ENCODE measurements at regions not wholly inside any gene's neighbourhood (a gene's known extent, or its start where the extent isn't known, plus 50 kb on each side); places are given as distances from the start of the nearest gene placed in this dataset.

GRCh38 chr12:113525066-113525465 is 53.4 kb upstream of the LHX5 start:
- no peak for DNase-seq (ENCODE audit: low read depth)
- TF ChIP-seq CTCF (IDR thresholded peaks at IDR 0.05; ENCODE audit: insufficient read depth, low read depth, low read length, missing control alignments): no peak
- no peak overlapping the region for H3K4me3 ChIP-seq (ENCODE audit: low read depth, low read length)

GRCh38 chr12:113524495-113524894 is 52.8 kb upstream of the LHX5 start:
- H3K4me3 ChIP-seq (ENCODE audit: low read depth, low read length): no peak overlapping the region
- no peak for DNase-seq (ENCODE audit: low read depth)
- no peak for TF ChIP-seq CTCF (IDR thresholded peaks at IDR 0.05; ENCODE audit: insufficient read depth, low read depth, low read length, missing control alignments)

GRCh38 chr12:113521708-113522107 is 50.0 kb upstream of the LHX5 start:
- H3K4me3 ChIP-seq (ENCODE audit: low read depth, low read length): no peak overlapping the region
- TF ChIP-seq CTCF (IDR thresholded peaks at IDR 0.05; ENCODE audit: insufficient read depth, low read depth, low read length, missing control alignments): no peak
- no peak for DNase-seq (ENCODE audit: low read depth)

Data from GM12865 (cell line).